K562 (cell line): ENCODE measurements at regions not wholly inside any gene's neighbourhood (a gene's known extent, or its start where the extent isn't known, plus 50 kb on each side); places are given as distances from the start of the nearest gene placed in this dataset.

Source experiments
- HINFP ChIP-seq: fragments of 450-650 bp; conservative IDR thresholded peaks from 2 replicates; pipeline ENCODE4 v1.6.1; 2016; ENCODE audit warnings: missing genetic modification characterization, low read depth, mild to moderate bottlenecking, control low read depth, missing compliant biosample characterization
- ZNF324 ChIP-seq: fragments of 250-450 bp; sonication (Bioruptor Pico); IDR thresholded peaks from 2 replicates; pipeline ENCODE4 v1.4.0; 2020; ENCODE audit warnings: mild to moderate bottlenecking

- TF ChIP-seq HINFP (no peak), ZNF324 (CRISPR knock-in tag) (no peak)
Measured at GRCh38 chr16:54873071-54873470, 57.6 kb upstream of the IRX5 start.
